GM11168 (cell line): ENCODE measurements at regions not wholly inside any gene's neighbourhood (a gene's known extent, or its start where the extent isn't known, plus 50 kb on each side); places are given as distances from the start of the nearest gene placed in this dataset.
"Not testable (repeated sequence)": the region's sequence is repeated elsewhere in the genome, so short reads cannot be mapped to it uniquely, and the experiment has no call there.

Experiments
- in situ Hi-C: fragments of 300-500 bp; cut with MboI; formaldehyde crosslinking; loops from one replicate; pipeline ENCODE4 v1.12.0; 2022; ENCODE audit warnings: low sequenced_read_pairs; ENCODE audit not compliant: unreplicated experiment

GRCh38 chrY:20643055-20643454, 67.5 kb downstream of the EIF1AY start:
- in situ Hi-C loops: loop anchor here (10.0 kb wide), 1 partner anchor 92 kb away; no protein-coding TSS in a partner anchor

GRCh38 chrY:20648265-20648664, 72.7 kb downstream of the EIF1AY start:
- in situ Hi-C loops: loop anchor here (10.0 kb wide), 1 partner anchor 87 kb away; no protein-coding TSS in a partner anchor

DNA sequence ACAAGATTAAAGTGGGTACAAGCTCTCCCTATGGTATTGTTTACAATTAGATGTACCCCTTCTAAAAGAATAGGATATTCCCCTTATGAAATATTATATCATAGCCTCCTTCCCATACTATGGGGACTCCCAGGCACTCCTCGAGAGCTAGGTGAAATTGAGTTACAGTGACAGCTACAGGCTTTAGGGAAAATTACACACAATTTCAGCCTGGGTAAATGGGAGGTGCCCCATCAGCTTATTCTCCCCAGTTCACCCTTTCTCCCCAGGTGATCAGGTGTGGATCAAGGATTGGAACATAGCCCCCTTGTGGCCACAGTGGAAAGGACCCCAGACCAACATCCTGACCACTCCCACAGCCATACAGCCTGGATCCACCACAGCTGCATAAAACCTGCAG, 73.3 kb downstream of the EIF1AY start:
- in situ Hi-C loops: loop anchor here (10.0 kb wide), 1 partner anchor 86 kb away; no protein-coding TSS in a partner anchor

- in situ Hi-C loops: no loop called here
These were observed 75.9 kb downstream of the EIF1AY start for GRCh38 chrY:20651481-20651880.

GRCh38 chrY:20659450-20659849, 83.9 kb downstream of the EIF1AY start:
- in situ Hi-C loops: no loop called here

DNA sequence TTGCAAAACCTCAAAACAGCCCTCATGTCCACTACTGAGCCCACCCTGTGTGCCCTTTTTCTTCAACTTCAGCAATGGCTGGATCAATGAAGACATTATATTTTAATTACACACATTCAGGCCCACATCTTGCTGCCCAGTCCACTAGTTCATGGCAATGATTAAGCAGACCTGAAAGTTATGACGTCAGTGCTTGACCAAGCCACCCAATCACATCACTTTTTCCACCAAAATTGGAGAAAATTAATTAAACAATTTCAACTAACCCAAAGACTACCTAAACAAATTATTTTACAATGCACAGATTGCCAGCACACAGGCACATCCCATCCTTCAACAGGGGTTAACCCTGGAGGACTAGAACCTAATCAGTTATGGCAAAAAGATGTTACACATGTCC, 86.6 kb downstream of the EIF1AY start:
- in situ Hi-C loops: no loop called here

- in situ Hi-C loops: no loop called here
These were observed 88.6 kb downstream of the EIF1AY start for GRCh38 chrY:20664196-20664595.

DNA sequence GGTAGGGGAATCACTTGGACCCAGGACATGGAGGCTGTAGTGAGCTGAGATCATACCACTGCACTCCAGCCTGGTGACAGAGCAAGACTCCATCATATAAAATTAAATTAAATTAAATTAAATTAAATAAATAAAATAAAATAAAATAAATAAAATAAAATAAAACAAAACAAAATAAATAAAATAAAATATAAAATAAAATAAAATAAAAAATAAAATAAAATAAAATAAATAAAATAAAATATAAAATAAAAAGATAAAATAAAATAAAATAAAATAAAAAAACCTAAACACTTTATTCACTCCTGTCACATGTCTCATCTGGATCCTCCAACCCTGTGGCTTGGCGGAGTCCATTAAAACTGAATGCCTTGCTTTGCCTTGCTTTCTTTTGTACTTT, 89.8 kb downstream of the EIF1AY start:
- in situ Hi-C loops: not testable (repeated sequence)

- in situ Hi-C loops: no loop called here
These were observed 74.0 kb upstream of the RPS4Y2 start for GRCh38 chrY:20681935-20682334.

DNA sequence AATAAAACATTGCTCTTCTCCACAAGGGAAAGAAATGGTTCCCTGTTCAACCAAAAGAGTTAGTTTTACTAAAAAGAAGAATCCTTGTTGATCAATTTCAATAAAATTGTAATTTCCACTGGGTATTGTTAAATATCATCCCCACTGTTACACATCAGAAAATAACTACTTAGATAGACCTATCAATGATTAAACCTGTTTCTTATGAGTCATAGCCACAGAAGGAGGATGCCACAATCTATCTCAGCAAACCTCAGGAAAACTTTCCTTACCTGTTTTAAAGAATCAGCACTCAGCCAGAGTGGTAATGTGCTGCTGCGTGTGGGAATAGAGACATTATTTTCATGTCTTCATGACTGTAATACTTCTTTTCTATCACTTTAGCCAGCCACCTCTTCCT, 72.5 kb upstream of the RPS4Y2 start:
- in situ Hi-C loops: no loop called here

DNA sequence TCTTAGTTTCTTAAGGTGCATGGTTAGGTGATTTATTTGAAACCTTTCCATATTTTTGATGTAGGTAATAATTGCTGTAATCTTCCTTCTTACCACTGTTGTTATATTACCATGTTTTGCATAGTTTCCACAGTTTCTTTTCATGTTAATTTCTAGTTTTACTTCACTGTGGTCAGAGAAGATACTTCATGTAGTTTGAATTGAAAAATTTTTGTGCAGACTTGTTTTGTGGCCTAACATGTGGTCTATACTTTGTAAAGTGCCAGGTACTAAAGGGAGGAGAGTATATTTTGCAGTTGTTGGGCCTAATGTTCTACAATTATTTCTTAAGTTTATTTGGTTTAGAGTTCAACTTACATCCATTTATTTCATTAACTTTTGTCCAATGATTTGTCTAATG, 69.2 kb upstream of the RPS4Y2 start:
- in situ Hi-C loops: no loop called here
